ENCODE measurements at regions not wholly inside any gene's neighbourhood (a gene's known extent, or its start where the extent isn't known, plus 50 kb on each side); places are given as distances from the start of the nearest gene placed in this dataset.
"Not testable (repeated sequence)": the region's sequence is repeated elsewhere in the genome, so short reads cannot be mapped to it uniquely, and the experiment has no call there.

- TF ChIP-seq JUND (IDR thresholded peaks at IDR 0.05); EP300 (IDR thresholded peaks at IDR 0.05; ENCODE audit: borderline replicate concordance in 1 of 2, low read depth in 1 of 2, low read length in 1 of 2); CTCF (IDR thresholded peaks at IDR 0.05): not testable (repeated sequence)
These were observed 78.3 kb downstream of the LHX2 start for GRCh38 chr9:124089631-124090488.
